GM23338 (cell line): ENCODE measurements at regions not wholly inside any gene's neighbourhood (a gene's known extent, or its start where the extent isn't known, plus 50 kb on each side); places are given as distances from the start of the nearest gene placed in this dataset.

ENCODE experiments used
- CREB1 ChIP-seq: fragments of 250-450 bp; sonication (Bioruptor Pico); IDR thresholded peaks from 2 replicates; pipeline ENCODE4 v1.5.0; 2020; ENCODE audit warnings: low read depth, mild to moderate bottlenecking, moderate library complexity
- EZH2 ChIP-seq: fragments of 200-600 bp; sonication (generic); IDR thresholded peaks from one replicate; pipeline ENCODE4 v1.8.0; 2017; ENCODE audit warnings: antibody characterized with exemption, mild to moderate bottlenecking, low read depth; ENCODE audit not compliant: unreplicated experiment
- EZH2phosphoT487 ChIP-seq: fragments of 200-600 bp; sonication (generic); IDR thresholded peaks from one replicate; pipeline ENCODE4 v1.8.1; 2018; ENCODE audit warnings: antibody characterized with exemption; ENCODE audit not compliant: unreplicated experiment
- JUNB ChIP-seq: IDR thresholded peaks from one replicate; pipeline ENCODE4 v1.6.1; 2016; ENCODE audit warnings: antibody characterized with exemption; ENCODE audit not compliant: unreplicated experiment
- NANOG ChIP-seq: IDR thresholded peaks from 2 replicates; pipeline ENCODE4 v1.6.1; 2016; ENCODE audit warnings: antibody characterized with exemption, borderline replicate concordance
- POLR2AphosphoS5 ChIP-seq: IDR thresholded peaks from 2 replicates; pipeline ENCODE4 v1.6.1; 2016; ENCODE audit warnings: antibody characterized with exemption, low read depth
- REST ChIP-seq: IDR thresholded peaks from one replicate; pipeline ENCODE4 v1.6.1; 2018; ENCODE audit warnings: antibody characterized with exemption; ENCODE audit not compliant: unreplicated experiment
- STAT1 ChIP-seq: IDR thresholded peaks from one replicate; pipeline ENCODE4 v1.6.1; 2016; ENCODE audit warnings: antibody characterized with exemption; ENCODE audit not compliant: unreplicated experiment
- ZNF114 ChIP-seq: fragments of 250-450 bp; sonication (Bioruptor Pico); IDR thresholded peaks from 2 replicates; pipeline ENCODE4 v1.5.0; 2020; ENCODE audit warnings: mild to moderate bottlenecking, moderate library complexity
- ZNF331 ChIP-seq: fragments of 250-450 bp; sonication (Bioruptor Pico); IDR thresholded peaks from 2 replicates; pipeline ENCODE4 v1.5.0; 2020; ENCODE audit warnings: low read depth, mild to moderate bottlenecking, moderate library complexity
- ZNF462 ChIP-seq: fragments of 250-450 bp; sonication (Bioruptor Pico); IDR thresholded peaks from 2 replicates; pipeline ENCODE4 v1.5.0; 2020; ENCODE audit warnings: mild to moderate bottlenecking, moderate library complexity
- TF ChIP-seq, protein P1 (sequence below), 2 experiments: fragments of 200-600 bp in 1 of 2; sonication (generic) in 1 of 2; conservative IDR thresholded peaks; 2 replicates each; pipeline versions ENCODE4 v1.5.1 to v1.6.1; 2016 to 2017; ENCODE audit warnings: antibody characterized with exemption in 2 of 2, low read depth in 2 of 2, mild to moderate bottlenecking in 2 of 2, moderate library complexity in 1 of 2
- TF ChIP-seq, protein P2 (sequence below): IDR thresholded peaks from 2 replicates; pipeline ENCODE4 v1.6.1; 2016; ENCODE audit warnings: antibody characterized with exemption

- TF ChIP-seq, protein P1, sequence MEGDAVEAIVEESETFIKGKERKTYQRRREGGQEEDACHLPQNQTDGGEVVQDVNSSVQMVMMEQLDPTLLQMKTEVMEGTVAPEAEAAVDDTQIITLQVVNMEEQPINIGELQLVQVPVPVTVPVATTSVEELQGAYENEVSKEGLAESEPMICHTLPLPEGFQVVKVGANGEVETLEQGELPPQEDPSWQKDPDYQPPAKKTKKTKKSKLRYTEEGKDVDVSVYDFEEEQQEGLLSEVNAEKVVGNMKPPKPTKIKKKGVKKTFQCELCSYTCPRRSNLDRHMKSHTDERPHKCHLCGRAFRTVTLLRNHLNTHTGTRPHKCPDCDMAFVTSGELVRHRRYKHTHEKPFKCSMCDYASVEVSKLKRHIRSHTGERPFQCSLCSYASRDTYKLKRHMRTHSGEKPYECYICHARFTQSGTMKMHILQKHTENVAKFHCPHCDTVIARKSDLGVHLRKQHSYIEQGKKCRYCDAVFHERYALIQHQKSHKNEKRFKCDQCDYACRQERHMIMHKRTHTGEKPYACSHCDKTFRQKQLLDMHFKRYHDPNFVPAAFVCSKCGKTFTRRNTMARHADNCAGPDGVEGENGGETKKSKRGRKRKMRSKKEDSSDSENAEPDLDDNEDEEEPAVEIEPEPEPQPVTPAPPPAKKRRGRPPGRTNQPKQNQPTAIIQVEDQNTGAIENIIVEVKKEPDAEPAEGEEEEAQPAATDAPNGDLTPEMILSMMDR (conservative IDR thresholded peaks at IDR 0.05; ENCODE audit: low read depth in 2 of 2): no peak
- TF ChIP-seq ZNF331 (no peak), REST (no peak), EZH2 (no peak), NANOG (no peak), ZNF462 (CRISPR knock-in tag) (no peak), EZH2phosphoT487 (no peak), POLR2AphosphoS5 (no peak), JUNB (no peak), ZNF114 (CRISPR knock-in tag) (no peak), CREB1 (no peak), STAT1 (no peak)
- TF ChIP-seq, protein P2, sequence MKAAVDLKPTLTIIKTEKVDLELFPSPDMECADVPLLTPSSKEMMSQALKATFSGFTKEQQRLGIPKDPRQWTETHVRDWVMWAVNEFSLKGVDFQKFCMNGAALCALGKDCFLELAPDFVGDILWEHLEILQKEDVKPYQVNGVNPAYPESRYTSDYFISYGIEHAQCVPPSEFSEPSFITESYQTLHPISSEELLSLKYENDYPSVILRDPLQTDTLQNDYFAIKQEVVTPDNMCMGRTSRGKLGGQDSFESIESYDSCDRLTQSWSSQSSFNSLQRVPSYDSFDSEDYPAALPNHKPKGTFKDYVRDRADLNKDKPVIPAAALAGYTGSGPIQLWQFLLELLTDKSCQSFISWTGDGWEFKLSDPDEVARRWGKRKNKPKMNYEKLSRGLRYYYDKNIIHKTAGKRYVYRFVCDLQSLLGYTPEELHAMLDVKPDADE: no peak
Observed at GRCh38 chrX:40868868-40869267, 133.5 kb upstream of the MED14 start.
